ENCODE measurements at regions not wholly inside any gene's neighbourhood (a gene's known extent, or its start where the extent isn't known, plus 50 kb on each side); places are given as distances from the start of the nearest gene placed in this dataset.
"Not testable (repeated sequence)": the region's sequence is repeated elsewhere in the genome, so short reads cannot be mapped to it uniquely, and the experiment has no call there.

DNA sequence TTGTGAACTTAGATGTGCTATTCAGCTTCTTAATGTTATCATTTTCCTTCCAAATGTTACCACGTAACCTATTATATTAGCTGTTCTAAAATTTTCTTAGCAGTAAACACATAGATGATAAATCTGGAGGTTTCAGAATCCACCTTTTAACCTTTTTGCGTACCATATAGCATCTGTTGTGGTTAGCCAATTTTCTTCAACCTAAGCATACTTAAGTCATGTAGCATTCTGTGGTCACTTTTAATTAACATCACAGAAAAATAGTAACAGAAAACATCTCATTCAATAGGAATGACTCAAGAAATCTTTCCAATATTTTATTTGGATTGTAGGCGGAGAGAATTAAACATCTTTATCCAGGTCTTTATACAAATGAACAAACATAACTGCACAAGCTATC lies 1465.3 kb upstream of the GBE1 start:
- no peak for DNase-seq (ENCODE audit: low spot score)
- TF ChIP-seq, protein P1, sequence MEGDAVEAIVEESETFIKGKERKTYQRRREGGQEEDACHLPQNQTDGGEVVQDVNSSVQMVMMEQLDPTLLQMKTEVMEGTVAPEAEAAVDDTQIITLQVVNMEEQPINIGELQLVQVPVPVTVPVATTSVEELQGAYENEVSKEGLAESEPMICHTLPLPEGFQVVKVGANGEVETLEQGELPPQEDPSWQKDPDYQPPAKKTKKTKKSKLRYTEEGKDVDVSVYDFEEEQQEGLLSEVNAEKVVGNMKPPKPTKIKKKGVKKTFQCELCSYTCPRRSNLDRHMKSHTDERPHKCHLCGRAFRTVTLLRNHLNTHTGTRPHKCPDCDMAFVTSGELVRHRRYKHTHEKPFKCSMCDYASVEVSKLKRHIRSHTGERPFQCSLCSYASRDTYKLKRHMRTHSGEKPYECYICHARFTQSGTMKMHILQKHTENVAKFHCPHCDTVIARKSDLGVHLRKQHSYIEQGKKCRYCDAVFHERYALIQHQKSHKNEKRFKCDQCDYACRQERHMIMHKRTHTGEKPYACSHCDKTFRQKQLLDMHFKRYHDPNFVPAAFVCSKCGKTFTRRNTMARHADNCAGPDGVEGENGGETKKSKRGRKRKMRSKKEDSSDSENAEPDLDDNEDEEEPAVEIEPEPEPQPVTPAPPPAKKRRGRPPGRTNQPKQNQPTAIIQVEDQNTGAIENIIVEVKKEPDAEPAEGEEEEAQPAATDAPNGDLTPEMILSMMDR (IDR thresholded peaks at IDR 0.05), result no peak
- ATAC-seq (ENCODE audit: low FRiP score), result no peak

- no peak for DNase-seq (ENCODE audit: low spot score)
- ATAC-seq (ENCODE audit: low FRiP score), result no peak
- TF ChIP-seq, protein P1 (IDR thresholded peaks at IDR 0.05), result no peak
Measured at GRCh38 chr3:83224101-83224868, 1462.8 kb upstream of the GBE1 start.

GRCh38 chr3:83218383-83219200 lies 1457.1 kb upstream of the GBE1 start:
- TF ChIP-seq, protein P1 (IDR thresholded peaks at IDR 0.05), result no peak
- ATAC-seq (ENCODE audit: low FRiP score), result no peak
- DNase-seq (ENCODE audit: low spot score), result no peak

- not testable (repeated sequence) for DNase-seq (ENCODE audit: low spot score); ATAC-seq (ENCODE audit: low FRiP score)
Measured at GRCh38 chr3:83217595-83218118, 1456.2 kb upstream of the GBE1 start.

DNA sequence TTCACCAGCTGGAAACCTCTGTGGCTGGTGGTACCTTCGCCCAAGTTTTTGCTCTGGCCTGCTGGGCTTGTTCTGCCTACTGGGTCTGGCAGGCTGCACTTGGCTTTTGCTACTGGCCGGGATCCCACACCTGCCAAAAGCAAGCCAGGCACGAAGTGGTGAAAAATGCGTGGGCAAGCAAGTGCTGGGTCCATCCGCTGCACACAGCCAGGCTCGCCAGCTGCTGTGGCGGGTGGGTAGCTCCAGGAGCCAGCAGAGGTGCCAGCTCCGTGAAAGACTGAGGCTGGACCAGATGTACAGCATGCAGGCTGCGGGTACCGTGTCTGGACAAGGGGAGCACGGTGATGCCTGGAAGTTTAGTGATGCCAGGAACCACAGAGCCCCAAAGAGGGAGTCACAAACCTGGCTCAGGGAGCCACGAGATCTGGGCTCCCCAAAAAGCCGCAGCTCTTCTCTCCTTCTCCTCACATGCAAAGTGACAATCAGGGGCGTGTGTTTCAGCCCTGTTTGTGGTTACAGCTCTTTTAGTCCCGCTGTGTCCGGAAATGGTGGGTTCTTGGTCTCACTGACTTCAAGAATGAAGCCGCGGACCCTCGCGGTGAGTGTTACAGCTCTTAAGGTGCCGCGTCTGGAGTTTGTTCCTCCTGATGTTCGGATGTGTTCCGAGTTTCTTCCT lies 1455.6 kb upstream of the GBE1 start:
- no peak for DNase-seq (ENCODE audit: low spot score)
- TF ChIP-seq, protein P1 (IDR thresholded peaks at IDR 0.05), result no peak
- no peak for ATAC-seq (ENCODE audit: low FRiP score)

DNA sequence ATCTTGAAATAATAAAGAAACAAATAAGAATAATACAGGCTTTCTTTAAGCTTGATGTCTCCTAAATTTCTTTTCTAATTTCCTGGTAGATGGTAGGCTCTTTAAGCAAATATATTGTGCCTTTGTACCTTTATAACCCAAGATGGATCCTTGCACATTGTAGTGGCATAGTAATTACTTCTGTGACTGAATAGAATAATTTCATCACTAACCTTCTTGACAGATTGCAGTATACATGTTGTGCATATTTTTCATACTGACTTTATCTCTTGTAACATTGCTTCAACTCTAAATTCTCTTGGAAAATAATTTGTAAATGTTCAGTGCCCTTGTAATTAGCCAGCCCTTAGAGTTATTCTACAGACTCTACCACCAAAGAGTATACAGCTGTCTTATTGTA lies 1433.8 kb upstream of the GBE1 start:
- TF ChIP-seq, protein P1 (IDR thresholded peaks at IDR 0.05), result no peak
- ATAC-seq (ENCODE audit: low FRiP score), result no peak
- DNase-seq (ENCODE audit: low spot score), result no peak

- ATAC-seq (ENCODE audit: low FRiP score), result no peak
- DNase-seq (ENCODE audit: low spot score), result no peak
- TF ChIP-seq, protein P1 (IDR thresholded peaks at IDR 0.05), result no peak
Measured at GRCh38 chr3:83193526-83193925, 1432.1 kb upstream of the GBE1 start.
